Endodermal cell (in vitro differentiated cells): ENCODE measurements at regions not wholly inside any gene's neighbourhood (a gene's known extent, or its start where the extent isn't known, plus 50 kb on each side); places are given as distances from the start of the nearest gene placed in this dataset.

ENCODE experiments used
- DNase-seq: peaks from one replicate; pipeline ENCODE4 v3.0.0-alpha.2; 2017
- H3K27ac ChIP-seq: 2 replicates; pipeline ENCODE4 v1.5.1; 2013; ENCODE audit warnings: mild to moderate bottlenecking, low read depth, low read length, moderate library complexity
- H3K27me3 ChIP-seq: 2 replicates; pipeline ENCODE4 v1.6.1; 2013; ENCODE audit warnings: mild to moderate bottlenecking, low read length, moderate library complexity; ENCODE audit not compliant: insufficient read depth, control insufficient read depth, poor library complexity, severe bottlenecking
- H3K36me3 ChIP-seq: 2 replicates; pipeline ENCODE4 v1.7.0; 2013; ENCODE audit warnings: mild to moderate bottlenecking, low read length, moderate library complexity; ENCODE audit not compliant: control insufficient read depth, insufficient read depth
- H3K4me1 ChIP-seq: one replicate; pipeline ENCODE4 v1.7.0; 2013; ENCODE audit warnings: low read length; ENCODE audit not compliant: control insufficient read depth, insufficient read depth
- H3K4me3 ChIP-seq: 2 replicates; pipeline ENCODE4 v1.5.1; 2013; ENCODE audit warnings: mild to moderate bottlenecking, low read length, moderate library complexity
- H3K9ac ChIP-seq: 2 replicates; pipeline ENCODE4 v1.6.1; 2013; ENCODE audit warnings: mild to moderate bottlenecking, low read length, moderate library complexity; ENCODE audit not compliant: poor library complexity, severe bottlenecking; ENCODE audit errors: extremely low read depth
- H3K9me3 ChIP-seq: 2 replicates; pipeline ENCODE4 v1.6.1; 2013; ENCODE audit warnings: mild to moderate bottlenecking, low read length, moderate library complexity; ENCODE audit not compliant: control insufficient read depth
- H3K27ac Mint-ChIP-seq: 2 replicates; pipeline ENCODE4 v1.8.0; 2020; ENCODE audit warnings: mixed read lengths
- H3K27me3 Mint-ChIP-seq: 2 replicates; pipeline ENCODE4 v1.8.0; 2021; ENCODE audit warnings: mild to moderate bottlenecking, mixed read lengths; ENCODE audit not compliant: insufficient read depth
- H3K36me3 Mint-ChIP-seq: 2 replicates; pipeline ENCODE4 v1.8.0; 2020; ENCODE audit warnings: low read depth, mixed read lengths
- H3K4me1 Mint-ChIP-seq: 2 replicates; pipeline ENCODE4 v1.8.0; 2020; ENCODE audit warnings: mixed read lengths
- H3K4me3 Mint-ChIP-seq: 2 replicates; pipeline ENCODE4 v1.8.0; 2020; ENCODE audit warnings: mild to moderate bottlenecking, moderate library complexity, mixed read lengths
- H3K9me3 Mint-ChIP-seq: 2 replicates; pipeline ENCODE4 v1.8.0; 2020; ENCODE audit warnings: mild to moderate bottlenecking, mixed read lengths
- CTCF ChIP-seq: fragments of 200-600 bp; sonication (generic); conservative IDR thresholded peaks from 2 replicates; pipeline ENCODE4 v1.5.0; 2021; ENCODE audit warnings: antibody characterized with exemption, mild to moderate bottlenecking
- WGBS, 2 experiments: methylation state at CpG; one replicate each; pipeline versions ENCODE4 v1.1.5 to v1.1.7; 2013; ENCODE audit warnings: missing lambda C conversion rate in 2 of 2, mixed read lengths in 1 of 2; ENCODE audit not compliant: insufficient coverage in 1 of 2, insufficient read length in 1 of 2; 5-methylcytosine and 5-hydroxymethylcytosine counted together

- WGBS, 2 experiments = 91 to 100% methylated on average over 3 to 4 of the region's 4 CpGs
Observed at GRCh38 chr5:122605236-122605635, 169.6 kb upstream of the SNX2 start.

GRCh38 chr5:122607818-122608217 lies 167.1 kb upstream of the SNX2 start:
- Mint-ChIP-seq H3K4me1 (peaks cover 4% of the 10 kb centered on the region), H3K36me3 (no peaks in the 10 kb centered on the region), H3K4me3 (no peak overlapping the region), H3K27me3 (no peaks in the 10 kb centered on the region), H3K9me3 (peaks cover 5% of the 10 kb centered on the region), H3K27ac (no peak overlapping the region)
- Histone ChIP-seq H3K9ac (no peak overlapping the region), H3K4me1 (no peaks in the 10 kb centered on the region), H3K4me3 (no peak overlapping the region), H3K9me3 (no peaks in the 10 kb centered on the region), H3K27ac (no peak overlapping the region), H3K36me3 (no peaks in the 10 kb centered on the region), H3K27me3 (no peaks in the 10 kb centered on the region)
- no peak for DNase-seq
- 91 to 100% methylated on average over 1 to 3 of the region's 3 CpGs for WGBS, 2 experiments
- no peak for TF ChIP-seq CTCF

More at GRCh38 chr5:122605236-122605635, 169.6 kb upstream of the SNX2 start:
- H3K27me3 Mint-ChIP-seq = no peaks in the 10 kb centered on the region
- H3K9me3 Mint-ChIP-seq = peaks cover 22% of the 10 kb centered on the region
- no peak for TF ChIP-seq CTCF
- no peak overlapping the region for H3K27ac Mint-ChIP-seq
- no peak for DNase-seq
- no peak overlapping the region for H3K4me3 ChIP-seq
- no peak overlapping the region for H3K4me3 Mint-ChIP-seq
- H3K36me3 ChIP-seq = no peaks in the 10 kb centered on the region
- H3K4me1 ChIP-seq = no peaks in the 10 kb centered on the region
- no peak overlapping the region for H3K27ac ChIP-seq
- no peak overlapping the region for H3K9ac ChIP-seq
- H3K27me3 ChIP-seq = no peaks in the 10 kb centered on the region
- H3K4me1 Mint-ChIP-seq = peaks cover 2% of the 10 kb centered on the region
- no peaks in the 10 kb centered on the region for H3K36me3 Mint-ChIP-seq
- H3K9me3 ChIP-seq = peaks cover 10% of the 10 kb centered on the region

DNA sequence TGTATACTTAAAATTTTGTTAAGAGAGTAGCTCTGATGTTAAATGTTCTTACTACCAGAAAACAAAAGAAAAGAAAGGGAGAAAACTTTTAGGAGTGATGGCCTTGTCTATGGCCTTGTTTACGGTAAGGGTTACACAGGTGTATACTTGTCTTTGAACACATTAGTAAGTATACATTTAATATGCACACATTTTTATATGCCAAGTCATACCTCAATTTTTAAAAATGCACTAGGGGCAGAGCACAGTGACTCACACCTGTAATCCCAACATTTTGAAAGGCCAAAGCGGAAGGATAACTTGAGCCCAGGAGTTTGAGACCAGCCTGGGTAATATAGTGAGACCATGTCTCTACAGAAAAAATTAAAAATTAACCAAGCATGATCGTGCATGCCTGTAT lies 166.7 kb upstream of the SNX2 start:
- no peak for DNase-seq
- Histone ChIP-seq H3K27me3 (no peaks in the 10 kb centered on the region), H3K27ac (no peak overlapping the region), H3K4me1 (peaks cover 3% of the 10 kb centered on the region), H3K36me3 (no peaks in the 10 kb centered on the region), H3K4me3 (no peak overlapping the region), H3K9ac (no peak overlapping the region), H3K9me3 (no peaks in the 10 kb centered on the region)
- Mint-ChIP-seq H3K27me3 (no peaks in the 10 kb centered on the region), H3K4me1 (peaks cover 8% of the 10 kb centered on the region), H3K9me3 (peaks cover 5% of the 10 kb centered on the region), H3K27ac (no peak overlapping the region), H3K36me3 (no peaks in the 10 kb centered on the region), H3K4me3 (no peak overlapping the region)
- WGBS, 2 experiments = 80 to 97% methylated on average over 1 to 3 of the region's 3 CpGs
- no peak for TF ChIP-seq CTCF
